Stimulated activated CD4-positive, alpha-beta T cell treated with anti-CD3 and anti-CD28 coated beads, Interleukin-1b, Interleukin-23, amount 100 ng/mL, for 4 hours (primary cell): ENCODE measurements at regions not wholly inside any gene's neighbourhood (a gene's known extent, or its start where the extent isn't known, plus 50 kb on each side); places are given as distances from the start of the nearest gene placed in this dataset.

Experiments used
- DNase-seq, 2 donors: peaks; one replicate each; pipeline ENCODE4 v3.0.0-alpha.2; 2020; ENCODE audit warnings: low read depth in 2 of 2

- DNase-seq = no peak
Observed at GRCh38 chr12:107552263-107552662, 133.3 kb upstream of the PWP1 start.

- no peak for DNase-seq
Observed at GRCh38 chr12:107553211-107553765, 132.3 kb upstream of the PWP1 start.

GRCh38 chr12:107554941-107555340 lies 130.7 kb upstream of the PWP1 start:
- DNase-seq = no peak

- no peak for DNase-seq
Observed at GRCh38 chr12:107557026-107557425, 128.6 kb upstream of the PWP1 start.

GRCh38 chr12:107557589-107558100 lies 128.0 kb upstream of the PWP1 start:
- no peak for DNase-seq

- no peak for DNase-seq
Observed at GRCh38 chr12:107558141-107558815, 127.3 kb upstream of the PWP1 start.

- no peak for DNase-seq
Observed at GRCh38 chr12:107558816-107559382, 126.7 kb upstream of the PWP1 start.

- no peak for DNase-seq
Observed at GRCh38 chr12:107560165-107560898, 125.3 kb upstream of the PWP1 start.

GRCh38 chr12:107560899-107561285 lies 124.7 kb upstream of the PWP1 start:
- no peak for DNase-seq

GRCh38 chr12:107564946-107565345 lies 120.7 kb upstream of the PWP1 start:
- no peak for DNase-seq

- DNase-seq = no peak
Observed at GRCh38 chr12:107565551-107565950, 120.0 kb upstream of the PWP1 start.

GRCh38 chr12:107567876-107568619 lies 117.6 kb upstream of the PWP1 start:
- DNase-seq = no peak

- no peak for DNase-seq
Observed at GRCh38 chr12:107568718-107569117, 116.9 kb upstream of the PWP1 start.

- no peak for DNase-seq
Observed at GRCh38 chr12:107570721-107571120, 114.9 kb upstream of the PWP1 start.

GRCh38 chr12:107571492-107571891 lies 114.1 kb upstream of the PWP1 start:
- DNase-seq = no peak

GRCh38 chr12:107574691-107575090 lies 110.9 kb upstream of the PWP1 start:
- DNase-seq = no peak

GRCh38 chr12:107580750-107581618 lies 104.6 kb upstream of the PWP1 start:
- DNase-seq = no peak

GRCh38 chr12:107581619-107582015 lies 104.0 kb upstream of the PWP1 start:
- DNase-seq = no peak

- DNase-seq = no peak
Observed at GRCh38 chr12:107583551-107583950, 102.0 kb upstream of the PWP1 start.

- no peak for DNase-seq
Observed at GRCh38 chr12:107584563-107584962, 101.0 kb upstream of the PWP1 start.
